ENCODE measurements at regions not wholly inside any gene's neighbourhood (a gene's known extent, or its start where the extent isn't known, plus 50 kb on each side); places are given as distances from the start of the nearest gene placed in this dataset.

GRCh38 chr4:41390661-41391060 lies 133.9 kb downstream of the UCHL1 start:
- no peak for DNase-seq (ENCODE audit: low spot score)

DNA sequence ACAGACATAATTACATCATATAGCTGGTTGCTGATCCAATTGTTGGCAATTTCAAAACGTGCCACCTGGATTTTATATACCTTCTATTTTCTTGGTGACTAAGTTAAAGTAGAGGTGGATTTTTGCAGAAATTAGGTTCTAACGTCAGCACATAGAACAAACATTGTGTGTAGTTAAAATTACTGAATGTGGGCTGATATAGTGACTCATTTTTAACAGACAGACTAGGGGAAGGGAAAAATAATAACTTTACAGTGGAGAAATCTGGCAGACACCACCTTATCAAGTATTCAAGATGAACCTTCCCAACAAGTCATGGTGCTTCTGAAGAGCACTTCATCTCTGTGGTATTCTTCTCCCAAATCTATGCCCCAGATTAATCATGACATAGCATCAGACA lies 134.5 kb downstream of the UCHL1 start:
- DNase-seq (ENCODE audit: low spot score), result no peak

DNA sequence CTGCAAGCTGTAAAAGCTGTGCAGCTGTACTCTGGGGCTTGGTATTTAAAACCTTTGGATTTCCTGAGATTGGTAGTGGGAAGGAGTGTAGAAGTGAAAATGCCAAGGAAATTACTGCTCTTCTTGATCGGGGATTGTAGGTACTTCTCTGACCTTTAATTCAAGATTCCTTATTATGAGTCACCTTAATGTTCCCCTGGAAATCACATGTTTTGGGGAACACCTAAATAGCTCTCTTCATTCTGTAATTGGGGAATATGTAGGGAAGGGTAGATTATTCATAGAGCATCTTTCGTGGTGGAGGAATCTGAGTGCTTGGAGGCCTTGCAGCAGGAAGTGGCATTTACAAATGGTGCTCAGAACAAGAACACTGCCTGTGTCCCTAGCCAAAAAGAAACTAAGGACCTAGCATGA lies 137.8 kb downstream of the UCHL1 start:
- no peak for DNase-seq (ENCODE audit: low spot score)

- DNase-seq (ENCODE audit: low spot score), result no peak
Observed at GRCh38 chr4:41396214-41396613, 139.5 kb downstream of the UCHL1 start.

DNA sequence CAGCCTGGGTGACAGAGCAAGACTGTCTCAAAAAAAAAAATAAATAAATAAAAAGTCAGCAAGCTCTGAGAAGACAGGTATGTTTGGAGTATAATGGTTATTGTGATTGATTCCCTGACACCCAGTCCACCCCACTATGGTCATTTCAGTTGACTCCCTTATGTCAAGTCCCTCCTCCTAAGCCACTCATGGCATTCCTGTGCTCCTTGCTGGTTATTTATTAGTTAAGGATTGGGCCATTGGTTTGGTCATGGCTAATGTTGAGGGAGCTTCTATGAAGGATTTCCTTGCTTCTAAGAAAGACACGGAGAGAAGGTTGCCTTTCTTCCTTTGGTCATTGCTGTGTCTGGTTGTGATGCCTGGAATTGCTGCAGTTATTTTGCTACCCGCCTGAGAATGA lies 140.1 kb downstream of the UCHL1 start:
- no peak for DNase-seq (ENCODE audit: low spot score)

GRCh38 chr4:41399231-41399630 lies 138.7 kb upstream of the LIMCH1 start:
- no peak for DNase-seq (ENCODE audit: low spot score)

DNA sequence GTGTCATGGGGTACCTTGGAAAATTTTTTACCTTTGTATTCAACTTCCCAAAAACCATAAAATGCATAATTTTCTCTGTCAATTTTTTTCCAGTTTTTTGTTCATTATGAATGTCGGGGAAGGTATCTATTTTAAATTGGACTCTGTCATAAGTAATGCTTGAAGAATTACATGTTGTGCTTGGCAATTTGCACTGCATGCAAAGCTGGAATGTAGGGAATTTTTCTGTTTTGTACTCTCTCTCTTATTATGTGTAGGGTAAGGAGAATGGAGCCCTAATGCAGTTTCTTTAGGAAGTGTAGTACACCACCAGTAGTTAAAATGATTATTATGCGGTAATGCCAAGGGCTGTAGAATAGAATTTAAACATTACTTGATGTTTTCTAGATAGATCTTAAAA lies 137.7 kb upstream of the LIMCH1 start:
- DNase-seq (ENCODE audit: low spot score), result no peak

DNA sequence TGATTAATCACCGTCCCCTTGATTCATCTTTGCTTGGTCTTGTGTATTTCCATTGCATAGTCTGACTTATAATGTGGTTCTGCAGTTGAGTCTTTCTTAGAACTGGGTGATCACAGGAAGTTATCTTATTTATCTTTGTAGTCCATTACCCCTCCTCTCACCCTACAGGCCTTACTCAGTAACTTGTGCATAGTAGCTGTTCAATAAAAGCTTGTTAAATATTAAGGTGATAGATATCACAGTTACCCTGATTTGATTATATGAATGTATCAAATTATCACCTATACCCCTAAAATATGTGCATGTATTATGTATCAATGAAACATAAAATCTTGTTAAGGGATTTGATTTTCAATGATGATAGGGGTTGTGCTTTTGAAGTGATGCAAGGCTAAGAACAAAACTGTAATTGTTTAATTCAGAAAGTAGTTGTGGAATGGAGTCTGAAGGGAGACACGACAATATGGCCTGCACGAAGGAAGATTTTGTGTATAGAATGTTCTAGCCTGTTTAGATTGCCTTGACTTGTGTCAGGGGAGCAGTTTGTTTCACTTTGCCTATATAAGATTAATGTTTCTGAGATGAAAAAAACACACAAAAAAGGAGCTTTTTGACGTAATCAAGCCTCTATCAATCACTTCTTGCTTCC lies 132.4 kb upstream of the LIMCH1 start:
- no peak for DNase-seq (ENCODE audit: low spot score)

GRCh38 chr4:41406113-41406516 lies 131.8 kb upstream of the LIMCH1 start:
- DNase-seq (ENCODE audit: low spot score), result no peak

- no peak for DNase-seq (ENCODE audit: low spot score)
Observed at GRCh38 chr4:41408150-41408549, 129.8 kb upstream of the LIMCH1 start.

GRCh38 chr4:41408859-41409593 lies 128.9 kb upstream of the LIMCH1 start:
- DNase-seq (ENCODE audit: low spot score), result no peak

- DNase-seq (ENCODE audit: low spot score), result no peak
Observed at GRCh38 chr4:41409594-41409895, 128.4 kb upstream of the LIMCH1 start.

DNA sequence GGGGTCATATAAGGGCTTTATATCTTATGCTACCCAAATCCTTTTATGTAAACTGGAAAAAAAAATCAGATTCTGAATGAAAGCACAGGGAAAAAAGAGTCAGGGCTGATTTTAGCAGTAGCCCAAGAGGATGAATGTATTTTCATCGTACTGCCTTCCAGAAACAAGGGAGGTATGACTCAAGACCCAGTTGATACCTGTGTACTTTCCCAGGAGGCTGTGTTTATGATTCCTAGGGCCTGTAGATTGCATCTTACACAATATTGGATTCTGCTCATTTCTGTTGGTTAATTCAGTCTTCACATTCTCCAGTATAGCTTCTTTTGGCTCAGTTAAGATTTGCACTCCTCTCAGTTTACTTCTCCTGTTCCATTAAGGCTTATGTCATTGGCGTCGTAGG lies 127.9 kb upstream of the LIMCH1 start:
- DNase-seq (ENCODE audit: low spot score), result no peak

DNA sequence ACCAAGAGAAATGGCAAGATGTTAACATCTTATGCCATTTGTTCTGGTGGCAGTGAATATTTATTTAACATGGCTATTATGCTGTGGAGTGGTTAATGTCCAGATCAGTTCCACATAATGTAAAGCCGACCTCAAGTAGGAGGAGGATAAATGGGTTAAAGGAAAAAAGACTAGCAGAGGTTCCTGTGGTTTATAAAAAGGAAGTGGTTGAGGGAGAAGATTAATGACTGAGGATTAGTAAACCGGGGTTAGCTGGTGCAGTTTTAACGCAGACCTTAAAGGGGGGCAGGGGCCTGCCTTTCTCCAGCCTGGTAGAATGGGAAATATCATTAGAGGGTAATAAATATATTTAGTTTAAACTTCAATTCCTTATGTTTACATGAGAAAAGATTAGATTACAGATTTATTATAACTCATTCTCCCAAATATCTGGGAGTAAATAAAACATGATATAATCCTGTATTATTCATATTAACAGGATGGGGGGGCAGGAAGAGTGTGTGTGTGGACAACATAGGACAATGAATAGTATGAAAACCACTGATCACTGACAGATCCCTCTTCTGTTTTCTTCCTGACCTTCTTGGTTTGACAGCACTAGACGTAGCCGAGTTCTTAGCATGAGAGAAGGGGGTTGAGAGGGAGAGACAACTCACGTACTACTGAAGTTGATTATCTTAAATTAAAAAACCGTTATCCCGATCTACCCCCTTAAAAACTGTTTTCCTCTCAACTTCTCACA lies 124.1 kb upstream of the LIMCH1 start:
- no peak for DNase-seq (ENCODE audit: low spot score)

DNA sequence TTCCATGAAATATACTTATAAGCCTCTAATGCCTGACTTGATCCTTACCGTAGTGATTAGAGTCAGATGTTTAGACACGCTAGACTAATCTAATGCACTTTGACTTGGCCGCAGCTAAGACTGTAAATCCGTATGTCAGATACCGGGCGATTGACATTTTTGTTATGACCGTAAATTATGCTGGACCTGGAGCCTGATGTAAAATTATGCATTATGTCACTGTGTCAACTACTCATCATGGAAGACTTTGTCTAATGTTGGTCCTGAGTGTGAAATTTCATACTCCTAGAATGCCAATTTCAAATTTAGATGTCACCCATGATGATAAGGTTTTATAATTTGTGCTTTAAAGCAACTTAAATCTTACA lies 123.6 kb upstream of the LIMCH1 start:
- DNase-seq (ENCODE audit: low spot score), result no peak

DNA sequence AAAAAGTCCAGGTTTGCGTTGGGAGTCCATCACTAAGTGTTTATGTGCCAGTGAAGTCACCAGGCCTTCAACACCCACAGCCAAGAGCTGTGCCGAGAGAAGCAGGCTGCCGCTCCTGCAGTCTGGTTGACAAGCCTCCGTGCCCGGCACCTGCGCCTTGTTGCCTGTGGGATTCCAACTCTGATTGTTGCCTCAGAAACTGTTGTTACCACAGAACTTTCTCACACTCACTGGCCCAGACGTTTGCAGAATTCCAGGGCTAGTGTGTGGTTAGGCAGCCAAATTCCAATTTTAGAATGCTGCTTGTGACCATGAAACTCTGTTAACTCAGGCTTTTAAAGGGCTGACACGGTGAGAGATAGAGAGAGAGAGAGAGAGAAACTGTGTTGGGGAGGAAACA lies 119.5 kb upstream of the LIMCH1 start:
- no peak for DNase-seq (ENCODE audit: low spot score)

GRCh38 chr4:41420541-41420940 lies 117.4 kb upstream of the LIMCH1 start:
- DNase-seq (ENCODE audit: low spot score), result no peak

- DNase-seq (ENCODE audit: low spot score), result no peak
Observed at GRCh38 chr4:41423117-41423516, 114.8 kb upstream of the LIMCH1 start.

DNA sequence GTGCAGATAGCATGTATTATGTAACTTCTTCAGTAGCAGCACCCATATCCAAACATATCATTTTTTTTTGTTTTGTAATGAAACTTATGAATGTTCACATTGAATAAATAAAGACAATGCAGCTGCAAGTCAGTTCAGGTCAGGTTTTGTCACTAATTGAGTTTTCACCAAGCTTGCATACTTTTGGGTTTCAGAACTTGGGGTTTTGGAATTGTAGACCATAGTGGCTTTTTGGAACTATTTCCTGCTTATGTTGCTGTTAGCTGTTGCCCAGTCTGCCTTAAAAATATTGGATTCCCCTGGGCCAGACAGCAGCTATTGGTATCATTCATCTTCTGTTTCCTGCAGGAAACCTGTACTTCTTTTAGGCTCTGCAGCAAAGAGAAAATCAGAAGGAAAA lies 113.4 kb upstream of the LIMCH1 start:
- no peak for DNase-seq (ENCODE audit: low spot score)

DNA sequence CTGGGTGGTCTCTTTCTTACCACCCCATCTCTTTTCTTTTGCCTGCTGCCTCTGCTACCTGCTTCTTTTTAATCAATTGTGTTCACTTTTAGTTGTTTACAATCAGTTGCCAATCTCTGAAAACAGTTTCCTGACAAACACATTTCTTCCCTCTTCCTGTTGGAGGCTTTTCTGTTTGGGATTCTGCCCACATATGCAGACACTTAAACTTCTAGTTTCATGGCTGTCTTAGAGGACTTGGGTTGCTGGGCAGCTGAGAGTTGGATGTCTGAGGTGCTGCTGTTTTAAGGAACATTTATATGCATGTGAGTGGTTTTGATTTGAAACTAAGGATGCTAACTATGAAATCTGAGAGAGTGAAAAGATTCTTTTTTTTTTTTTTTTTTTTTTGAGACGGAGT lies 112.3 kb upstream of the LIMCH1 start:
- no peak for DNase-seq (ENCODE audit: low spot score)

- no peak for DNase-seq (ENCODE audit: low spot score)
Observed at GRCh38 chr4:41426539-41426938, 111.4 kb upstream of the LIMCH1 start.

GRCh38 chr4:41427306-41427882 lies 110.6 kb upstream of the LIMCH1 start:
- no peak for DNase-seq (ENCODE audit: low spot score)

- no peak for DNase-seq (ENCODE audit: low spot score)
Observed at GRCh38 chr4:41427931-41428600, 109.9 kb upstream of the LIMCH1 start.
